GM23338 (cell line): ENCODE measurements at regions not wholly inside any gene's neighbourhood (a gene's known extent, or its start where the extent isn't known, plus 50 kb on each side); places are given as distances from the start of the nearest gene placed in this dataset.

Experiments
- EZH2 ChIP-seq: fragments of 200-600 bp; sonication (generic); IDR thresholded peaks from one replicate; pipeline ENCODE4 v1.8.0; 2017; ENCODE audit warnings: antibody characterized with exemption, mild to moderate bottlenecking, low read depth; ENCODE audit not compliant: unreplicated experiment
- EZH2phosphoT487 ChIP-seq: fragments of 200-600 bp; sonication (generic); IDR thresholded peaks from one replicate; pipeline ENCODE4 v1.8.1; 2018; ENCODE audit warnings: antibody characterized with exemption; ENCODE audit not compliant: unreplicated experiment
- JUNB ChIP-seq: IDR thresholded peaks from one replicate; pipeline ENCODE4 v1.6.1; 2016; ENCODE audit warnings: antibody characterized with exemption; ENCODE audit not compliant: unreplicated experiment
- POLR2AphosphoS5 ChIP-seq: IDR thresholded peaks from 2 replicates; pipeline ENCODE4 v1.6.1; 2016; ENCODE audit warnings: antibody characterized with exemption, low read depth
- REST ChIP-seq: IDR thresholded peaks from one replicate; pipeline ENCODE4 v1.6.1; 2018; ENCODE audit warnings: antibody characterized with exemption; ENCODE audit not compliant: unreplicated experiment
- STAT1 ChIP-seq: IDR thresholded peaks from one replicate; pipeline ENCODE4 v1.6.1; 2016; ENCODE audit warnings: antibody characterized with exemption; ENCODE audit not compliant: unreplicated experiment
- TF ChIP-seq, protein P1 (sequence below), 2 experiments: fragments of 200-600 bp in 1 of 2; sonication (generic) in 1 of 2; conservative IDR thresholded peaks; 2 replicates each; pipeline versions ENCODE4 v1.5.1 to v1.6.1; 2016 to 2017; ENCODE audit warnings: antibody characterized with exemption in 2 of 2, low read depth in 2 of 2, mild to moderate bottlenecking in 2 of 2, moderate library complexity in 1 of 2

GRCh38 chr7:106588422-106589197, 72.3 kb downstream of the CCDC71L start:
- TF ChIP-seq, protein P1, sequence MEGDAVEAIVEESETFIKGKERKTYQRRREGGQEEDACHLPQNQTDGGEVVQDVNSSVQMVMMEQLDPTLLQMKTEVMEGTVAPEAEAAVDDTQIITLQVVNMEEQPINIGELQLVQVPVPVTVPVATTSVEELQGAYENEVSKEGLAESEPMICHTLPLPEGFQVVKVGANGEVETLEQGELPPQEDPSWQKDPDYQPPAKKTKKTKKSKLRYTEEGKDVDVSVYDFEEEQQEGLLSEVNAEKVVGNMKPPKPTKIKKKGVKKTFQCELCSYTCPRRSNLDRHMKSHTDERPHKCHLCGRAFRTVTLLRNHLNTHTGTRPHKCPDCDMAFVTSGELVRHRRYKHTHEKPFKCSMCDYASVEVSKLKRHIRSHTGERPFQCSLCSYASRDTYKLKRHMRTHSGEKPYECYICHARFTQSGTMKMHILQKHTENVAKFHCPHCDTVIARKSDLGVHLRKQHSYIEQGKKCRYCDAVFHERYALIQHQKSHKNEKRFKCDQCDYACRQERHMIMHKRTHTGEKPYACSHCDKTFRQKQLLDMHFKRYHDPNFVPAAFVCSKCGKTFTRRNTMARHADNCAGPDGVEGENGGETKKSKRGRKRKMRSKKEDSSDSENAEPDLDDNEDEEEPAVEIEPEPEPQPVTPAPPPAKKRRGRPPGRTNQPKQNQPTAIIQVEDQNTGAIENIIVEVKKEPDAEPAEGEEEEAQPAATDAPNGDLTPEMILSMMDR (conservative IDR thresholded peaks at IDR 0.05; ENCODE audit: low read depth in 2 of 2), result no peak
- TF ChIP-seq STAT1 (no peak), EZH2 (no peak), POLR2AphosphoS5 (no peak), REST (no peak), EZH2phosphoT487 (no peak), JUNB (no peak)
